NK-92 treated with Interleukin-12 subunit alpha and Interleukin-12 subunit beta, amount 100 ng/mL, for 24 hours (cell line): ENCODE measurements at regions not wholly inside any gene's neighbourhood (a gene's known extent, or its start where the extent isn't known, plus 50 kb on each side); places are given as distances from the start of the nearest gene placed in this dataset.

Experiments
- DNase-seq: peaks from one replicate; lab custom pipeline; 2025; lab: John Stamatoyannopoulos, UW

DNA sequence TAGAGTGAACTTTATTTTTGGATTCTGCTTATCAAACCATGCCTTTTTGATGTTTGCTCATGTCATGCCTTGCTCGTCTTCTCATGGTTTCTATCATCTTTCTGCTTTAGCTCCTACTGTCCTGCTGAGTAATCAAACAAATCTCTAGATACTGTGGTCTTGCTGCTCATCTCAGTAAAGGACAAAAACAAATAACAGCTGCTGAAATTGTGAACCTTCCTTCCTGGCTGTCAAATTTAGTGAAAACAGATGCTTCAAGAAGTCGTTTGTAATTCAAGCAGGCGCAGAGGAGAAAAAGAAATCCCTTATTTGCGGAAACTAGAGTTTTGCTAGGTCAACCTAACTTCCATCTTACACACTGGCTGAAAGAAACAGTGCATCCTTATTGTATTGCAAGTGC is 616.1 kb upstream of the ALCAM start:
- no peak for DNase-seq

DNA sequence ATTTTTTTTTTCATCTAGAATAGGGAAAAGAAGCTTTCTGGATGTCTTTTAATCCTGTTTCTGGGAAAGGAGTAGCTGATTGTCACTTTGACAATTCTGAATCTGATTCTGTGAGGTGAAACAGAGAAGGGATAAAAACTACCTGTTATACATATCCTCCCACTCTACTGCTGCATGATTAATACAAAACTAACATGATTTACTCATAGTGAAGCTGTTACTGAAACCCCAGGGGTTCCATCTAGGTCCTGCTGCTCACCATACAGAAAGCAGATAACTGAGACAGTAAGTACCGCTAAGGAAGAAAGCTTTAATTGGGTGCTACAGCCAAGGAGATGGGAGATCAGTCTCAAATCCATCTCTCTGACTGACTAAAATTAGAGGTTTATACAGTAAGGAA is 610.9 kb upstream of the ALCAM start:
- no peak for DNase-seq

DNA sequence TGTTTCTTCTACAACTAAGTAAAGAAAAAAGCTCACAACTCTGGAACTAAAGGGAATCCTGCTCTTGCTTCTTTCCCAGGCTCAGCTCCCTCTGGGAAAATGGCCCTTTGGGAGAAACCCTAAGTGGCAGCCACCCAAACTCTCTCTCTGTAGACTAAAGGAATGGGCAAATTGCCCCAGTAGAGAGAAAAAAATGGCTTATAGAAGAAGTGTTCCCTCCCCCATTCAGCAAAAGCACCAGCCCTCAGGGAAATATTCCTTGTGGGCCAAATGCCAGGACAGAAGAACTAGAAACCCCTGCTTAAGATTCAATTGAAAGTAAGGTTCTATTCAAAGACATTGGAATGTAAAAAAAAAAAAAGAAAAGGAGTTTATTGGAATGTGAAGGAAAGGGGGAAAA is 603.7 kb upstream of the ALCAM start:
- no peak for DNase-seq

DNA sequence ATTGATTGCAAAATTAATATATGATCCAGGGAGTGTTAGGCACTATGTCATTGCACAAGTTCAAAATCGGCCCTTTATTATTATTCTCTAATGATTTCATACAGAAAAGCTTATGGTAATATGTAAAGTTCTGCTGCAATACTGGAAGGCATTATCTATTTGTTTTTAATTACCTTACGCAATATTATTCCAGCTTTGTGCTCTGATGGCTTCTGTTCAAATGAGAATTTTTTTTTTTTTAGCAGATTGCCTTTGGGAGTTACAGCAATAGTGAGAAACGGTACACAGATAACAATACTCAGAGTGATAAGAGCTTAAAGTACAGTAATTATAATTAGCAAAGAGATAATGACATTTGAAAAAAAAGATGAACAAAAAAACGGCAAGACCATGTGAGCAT is 602.2 kb upstream of the ALCAM start:
- no peak for DNase-seq

DNA sequence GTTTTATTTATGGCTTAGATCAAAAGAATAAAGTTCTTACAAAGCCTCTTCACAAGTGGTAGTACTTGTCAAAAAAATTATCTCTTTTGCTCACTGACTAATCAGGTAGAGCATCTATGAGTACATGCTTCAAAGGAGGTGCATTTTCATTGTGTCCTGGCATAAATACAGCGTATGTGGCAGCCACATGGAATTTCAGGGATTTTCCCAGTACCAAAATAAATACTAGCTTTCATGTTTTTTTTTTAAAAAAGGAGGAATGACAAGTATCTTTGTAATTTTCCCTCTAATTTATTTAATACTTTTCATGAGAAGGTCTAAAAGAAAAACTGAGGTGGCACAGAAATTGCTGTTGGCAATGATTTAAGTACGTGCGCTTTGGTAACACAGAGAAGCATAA is 597.8 kb upstream of the ALCAM start:
- no peak for DNase-seq

DNA sequence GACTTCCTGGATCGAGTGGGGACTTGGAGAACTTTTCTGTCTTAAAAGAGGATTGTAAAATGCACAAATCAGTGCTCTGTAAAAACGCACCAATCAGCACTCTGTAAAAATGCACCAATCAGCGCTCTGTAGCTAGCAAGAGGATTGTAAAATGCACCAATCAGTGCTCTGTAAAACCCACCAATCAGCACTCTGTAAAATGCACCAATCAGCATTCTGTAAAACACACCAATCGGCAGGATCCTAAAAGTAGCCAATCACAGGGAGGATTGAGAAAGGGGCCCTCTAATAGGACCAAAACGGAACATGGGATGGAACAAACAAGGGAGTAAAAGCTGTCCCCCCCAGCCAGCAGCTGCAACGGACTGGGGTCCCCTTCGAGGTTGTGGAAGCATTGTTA is 587.4 kb upstream of the ALCAM start:
- DNase-seq, result no peak

DNA sequence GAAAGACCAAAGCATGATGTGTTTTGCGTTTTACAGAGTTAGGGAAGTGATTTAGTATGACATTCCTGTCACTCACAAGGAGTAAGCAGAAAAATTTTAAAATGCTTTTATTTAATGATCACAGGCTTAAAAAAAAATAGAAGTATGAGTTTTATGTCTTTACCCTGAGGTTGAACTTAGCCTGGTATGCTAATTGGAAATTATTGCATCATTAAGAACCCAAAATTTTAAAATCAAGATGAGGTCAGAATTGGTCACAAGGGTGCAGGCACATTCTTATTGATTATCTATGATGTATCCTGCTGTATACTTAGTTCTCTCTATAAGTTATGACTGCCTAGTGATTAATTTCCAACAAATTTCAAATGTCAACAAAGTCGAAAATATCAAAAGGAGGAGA is 585.6 kb upstream of the ALCAM start:
- no peak for DNase-seq

DNA sequence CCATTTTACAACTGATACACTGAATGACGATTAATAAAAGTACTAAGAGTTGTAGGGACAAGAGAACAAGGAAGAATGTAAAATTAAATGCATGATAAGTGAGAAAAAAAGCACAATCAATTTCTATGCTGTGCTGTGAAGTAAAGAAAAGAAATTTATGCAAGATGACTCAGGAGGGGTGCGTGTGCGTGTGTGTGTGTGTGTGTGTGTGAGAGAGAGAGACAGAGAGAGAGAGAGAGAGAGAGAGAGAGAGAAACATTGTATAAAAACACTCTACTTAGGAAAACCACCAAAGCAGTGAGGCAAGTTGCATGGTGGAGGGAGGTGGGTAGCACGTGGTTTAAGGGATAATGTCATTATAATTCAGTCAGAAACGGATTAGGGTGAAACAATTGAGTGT is 580.8 kb upstream of the ALCAM start:
- DNase-seq, result no peak

DNA sequence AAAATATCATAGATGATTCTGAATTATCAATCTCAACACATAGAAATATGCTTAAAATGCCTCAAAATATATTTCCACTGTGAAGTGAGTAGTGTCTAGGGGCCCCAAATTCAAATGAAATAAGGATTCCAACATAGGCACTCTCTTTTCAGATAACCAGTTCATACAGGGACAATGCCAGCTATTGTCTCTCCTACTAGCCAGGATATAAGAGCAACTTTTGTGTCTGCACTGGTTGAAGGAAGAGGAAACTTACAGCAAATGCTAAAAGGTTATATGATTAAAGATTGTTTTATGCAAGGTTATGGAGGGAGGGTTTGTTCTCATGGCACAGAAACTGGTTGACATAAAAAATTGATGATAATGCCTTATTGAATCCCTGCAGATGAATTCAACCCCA is 579.4 kb upstream of the ALCAM start:
- no peak for DNase-seq

DNA sequence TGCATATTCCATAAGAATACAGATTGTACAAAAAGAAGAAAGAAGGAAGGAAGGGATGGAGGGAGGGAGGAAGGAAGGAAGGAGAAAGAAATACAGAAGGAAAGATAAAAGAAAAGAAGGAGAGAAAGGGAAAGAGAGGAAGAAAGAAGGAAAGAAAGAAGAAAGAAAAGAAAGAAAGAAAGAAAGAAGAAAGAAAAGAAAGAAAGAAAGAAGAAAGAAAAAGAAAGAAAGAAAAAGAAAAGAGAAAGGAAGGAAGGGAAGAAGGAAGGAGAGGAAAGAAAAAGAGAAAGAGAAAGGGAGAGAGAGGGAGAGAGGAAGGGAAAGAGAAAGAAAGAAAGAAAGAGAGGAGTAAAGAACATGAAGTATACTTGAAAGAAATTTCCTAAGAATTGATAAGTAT is 577.9 kb upstream of the ALCAM start:
- no peak for DNase-seq

DNA sequence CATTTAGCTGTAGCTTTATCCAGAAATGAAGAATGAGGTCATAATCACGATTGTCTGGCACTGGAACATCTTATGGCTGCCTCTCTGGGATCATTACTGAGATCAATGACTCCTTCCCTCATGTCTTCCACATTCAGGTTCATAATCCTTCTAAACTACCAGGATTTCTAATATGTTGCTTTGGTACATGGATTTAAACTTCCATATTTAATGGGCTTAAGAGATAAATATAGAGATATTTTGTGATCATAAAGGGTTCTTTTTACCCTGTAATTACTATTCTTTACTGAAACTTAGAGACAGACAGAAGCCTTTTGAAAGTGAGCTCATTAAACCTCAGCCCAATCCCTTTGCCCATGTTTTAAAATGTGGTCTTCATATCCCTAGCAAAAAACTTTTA is 575.4 kb upstream of the ALCAM start:
- no peak for DNase-seq

DNA sequence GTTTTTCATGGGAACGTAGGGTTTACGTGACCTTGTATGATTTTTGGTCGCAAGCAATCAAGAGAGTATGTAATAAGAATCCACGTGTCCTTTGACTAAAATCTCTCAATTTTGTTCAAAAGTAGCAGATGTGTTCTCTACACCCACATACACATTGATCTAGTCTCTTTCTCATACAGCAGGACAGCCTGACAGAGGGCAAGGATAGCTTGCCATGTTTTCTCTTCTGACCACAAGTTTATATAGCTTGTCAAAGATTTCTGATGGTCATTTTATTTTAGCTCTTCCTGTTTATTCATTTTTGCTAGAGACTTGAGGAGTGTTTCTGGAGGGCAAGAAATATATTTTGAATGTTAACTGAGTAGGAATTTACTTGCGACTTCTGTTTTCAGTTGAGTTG is 570.2 kb upstream of the ALCAM start:
- no peak for DNase-seq

DNA sequence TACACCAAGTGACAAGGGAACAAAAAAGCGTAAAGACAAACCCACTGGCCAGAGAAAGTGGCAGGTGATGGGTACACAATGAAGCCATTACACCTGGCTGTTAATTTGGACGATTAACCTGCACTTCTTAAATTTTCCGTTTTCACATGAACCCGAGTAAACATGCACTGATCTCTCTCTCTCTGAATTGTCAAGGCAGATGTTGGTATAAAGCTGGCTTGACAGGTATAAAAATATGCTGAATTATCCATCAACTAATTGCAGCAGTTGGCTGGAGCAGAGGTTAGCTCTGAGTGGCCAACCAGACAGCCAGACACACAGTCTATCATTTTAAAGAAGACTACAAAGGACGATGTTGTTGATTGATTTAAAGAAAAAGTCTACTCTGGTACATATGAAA is 561.7 kb upstream of the ALCAM start:
- no peak for DNase-seq

DNA sequence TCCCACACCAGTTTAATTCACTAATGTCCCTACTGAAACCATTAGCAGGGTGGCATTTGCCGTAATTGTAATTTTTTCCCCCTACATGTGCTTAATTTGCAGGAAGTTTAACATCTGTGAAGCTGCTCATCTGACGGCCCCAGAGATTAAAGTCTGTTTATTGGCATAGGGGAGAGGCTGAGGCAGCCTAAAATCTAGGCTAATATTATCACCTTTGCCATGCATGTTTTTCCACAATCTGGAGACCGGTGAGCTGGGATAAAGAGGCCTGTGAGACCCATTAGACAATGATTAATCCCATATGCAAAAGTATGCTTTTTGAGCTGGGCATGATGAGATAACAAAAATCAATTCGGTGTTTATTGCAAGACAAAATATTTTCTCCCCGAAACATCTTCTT is 561.2 kb upstream of the ALCAM start:
- DNase-seq, result no peak

DNA sequence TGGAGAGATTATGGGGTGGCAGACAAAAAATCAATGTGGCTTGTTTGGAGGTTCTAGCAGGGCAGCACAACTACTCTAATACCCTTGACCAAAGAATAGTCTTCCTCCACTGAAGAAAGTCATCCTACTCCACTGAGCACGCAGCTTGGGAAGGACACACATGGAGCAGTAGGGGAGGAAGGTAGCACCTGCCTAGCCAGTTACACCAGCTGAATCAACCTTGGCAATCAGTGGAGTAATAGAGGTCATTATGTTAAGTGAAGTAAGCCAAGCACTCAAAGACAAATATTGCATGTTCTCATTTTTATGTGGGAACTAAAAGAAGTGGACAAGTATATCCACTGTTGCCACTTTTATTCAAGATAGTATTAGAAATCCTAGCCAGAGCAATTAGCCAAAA is 555.8 kb upstream of the ALCAM start:
- DNase-seq, result no peak

DNA sequence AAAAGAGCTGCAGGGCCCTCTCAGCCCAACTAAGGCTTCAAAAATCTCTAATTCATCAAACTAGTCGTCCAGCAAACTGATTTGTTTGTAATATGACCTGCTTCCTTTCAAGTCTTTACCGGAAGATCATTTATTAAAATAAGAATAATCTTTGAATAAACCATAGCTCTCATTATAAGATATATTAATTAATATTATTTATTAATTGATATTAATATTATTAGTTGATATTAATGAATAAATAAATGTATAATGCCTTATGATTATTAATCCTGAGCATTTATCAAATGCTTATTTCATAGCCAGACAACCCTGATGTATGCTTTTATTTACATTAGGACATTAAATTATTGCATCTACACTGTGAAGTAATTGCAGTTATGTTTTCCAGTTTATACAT is 550.7 kb upstream of the ALCAM start:
- no peak for DNase-seq

DNA sequence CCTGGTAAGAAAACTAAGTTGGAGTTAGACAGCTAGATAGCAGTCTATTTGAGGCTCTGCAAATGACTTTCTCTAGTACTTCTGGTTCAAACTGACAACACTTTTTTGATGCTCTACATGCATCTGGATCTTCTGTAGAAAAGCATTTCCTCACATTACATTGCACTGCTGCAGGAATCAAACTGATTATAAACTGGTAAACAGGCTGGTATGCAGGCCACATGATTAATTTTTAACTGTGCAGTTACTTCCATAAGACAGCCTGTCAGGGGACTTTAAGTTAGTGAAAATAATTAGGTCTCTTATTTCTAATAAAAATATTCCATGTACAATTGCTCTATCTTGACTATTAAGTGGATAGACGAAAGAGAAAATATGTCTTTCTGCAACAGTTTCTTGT is 550.0 kb upstream of the ALCAM start:
- DNase-seq, result no peak

DNA sequence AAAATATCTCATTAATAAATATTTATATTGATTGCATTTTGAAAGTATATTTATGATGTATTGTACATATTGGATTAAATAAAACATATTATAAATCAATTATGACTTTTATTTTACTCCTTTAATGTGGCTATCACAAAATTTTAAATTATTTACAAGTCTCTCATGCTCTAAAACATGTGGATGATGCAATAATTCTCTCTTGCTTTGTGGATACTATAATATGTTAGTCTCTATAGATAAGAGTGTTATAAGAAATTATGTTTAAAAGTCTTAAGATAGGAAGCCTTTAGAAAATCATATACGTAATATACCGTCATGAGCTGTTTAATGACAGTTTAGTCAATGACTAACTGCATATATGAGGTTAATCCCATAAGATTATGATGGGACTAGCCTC is 547.4 kb upstream of the ALCAM start:
- DNase-seq, result no peak

DNA sequence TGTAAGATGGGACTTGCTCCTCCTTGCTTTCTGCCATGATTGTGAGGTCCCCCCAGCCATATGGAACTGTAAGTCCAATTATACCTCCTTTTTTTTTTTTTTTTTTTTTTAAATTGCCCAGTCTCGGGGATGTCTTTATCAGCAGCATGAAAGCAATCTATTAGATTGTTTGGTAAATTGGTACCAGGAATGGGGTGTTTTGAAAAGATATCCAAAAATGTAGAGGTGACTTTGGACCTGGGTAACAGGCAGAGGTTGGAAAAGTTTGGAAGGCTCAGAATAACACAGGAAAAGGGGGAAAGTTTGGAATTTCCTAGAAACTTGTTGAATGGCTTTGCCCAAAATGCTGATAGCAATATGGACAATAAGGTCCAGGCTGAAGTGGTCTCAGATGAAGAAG is 545.8 kb upstream of the ALCAM start:
- no peak for DNase-seq

DNA sequence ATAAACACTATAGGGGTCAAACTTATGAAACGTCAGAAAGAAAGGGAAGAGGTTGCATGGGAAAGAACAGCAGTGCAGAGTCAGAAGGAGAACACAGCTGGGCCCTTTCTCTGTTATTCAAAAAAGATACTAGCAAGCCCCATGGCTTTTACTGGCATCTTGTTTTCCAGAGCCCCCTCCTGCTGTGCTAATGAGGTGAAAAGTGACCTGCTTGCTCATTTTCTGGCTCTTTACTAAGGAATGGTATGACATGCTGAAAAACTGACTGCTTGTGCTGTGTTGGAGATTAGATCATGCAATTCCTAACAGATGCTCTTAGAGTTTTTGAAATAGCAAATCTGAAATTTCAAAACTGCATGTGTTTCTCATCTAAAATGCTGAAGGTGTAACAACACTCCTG is 541.6 kb upstream of the ALCAM start:
- no peak for DNase-seq

DNA sequence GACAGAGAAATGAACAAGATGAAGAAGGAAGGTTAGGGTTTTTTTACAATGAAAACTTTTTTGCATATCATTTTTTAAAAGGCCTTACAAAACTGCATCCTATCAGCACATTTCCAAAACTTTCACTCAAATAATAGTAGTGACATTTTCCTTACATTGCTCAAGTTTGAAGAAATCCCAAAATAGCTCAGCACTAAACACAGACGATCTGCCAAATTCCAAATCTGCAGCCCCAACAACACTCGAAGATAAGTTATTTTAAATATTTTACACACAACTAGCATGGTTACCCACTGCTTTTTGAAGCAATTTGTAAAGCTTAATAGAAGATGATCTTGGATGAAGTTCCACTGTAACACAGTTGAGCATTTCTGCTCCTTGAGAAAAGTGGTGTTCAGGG is 535.6 kb upstream of the ALCAM start:
- no peak for DNase-seq

DNA sequence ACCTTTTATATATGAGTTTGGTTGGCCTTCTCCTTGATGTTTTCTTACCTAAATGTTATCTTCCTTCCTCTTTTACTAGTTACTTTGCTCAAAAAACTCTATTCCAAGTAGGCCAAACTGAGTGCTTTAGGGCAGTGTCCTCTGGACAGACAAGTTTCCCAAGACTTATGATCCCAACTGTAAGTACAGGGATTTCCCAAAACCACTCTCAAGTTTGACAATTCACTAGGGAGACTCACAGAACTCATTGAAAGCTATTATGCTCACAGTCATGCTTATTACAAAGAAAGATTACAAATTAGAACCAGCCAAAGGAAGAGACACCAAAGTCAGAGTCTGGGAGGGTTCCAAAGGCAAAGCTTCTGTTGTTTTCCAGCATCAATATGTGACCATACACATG is 534.2 kb upstream of the ALCAM start:
- DNase-seq, result no peak

DNA sequence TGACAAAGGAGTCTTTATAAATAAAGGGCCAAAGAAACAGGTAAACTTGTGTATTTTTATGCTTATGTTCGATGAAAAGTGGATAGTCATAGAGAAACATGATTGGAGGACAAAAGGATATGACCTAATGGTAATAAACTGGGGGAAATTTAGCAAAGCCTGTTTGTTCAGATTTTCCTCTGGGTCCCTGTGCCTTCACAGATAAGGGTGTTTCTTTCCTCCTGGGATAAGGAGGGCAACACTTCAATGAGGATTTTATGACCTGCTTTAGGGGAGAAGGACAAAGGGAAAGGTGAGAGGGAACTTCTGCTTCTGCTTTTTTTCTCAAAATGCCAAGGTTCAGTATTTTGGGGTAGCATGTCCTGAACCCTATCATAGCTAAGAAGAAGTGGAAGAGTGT is 531.3 kb upstream of the ALCAM start:
- no peak for DNase-seq

DNA sequence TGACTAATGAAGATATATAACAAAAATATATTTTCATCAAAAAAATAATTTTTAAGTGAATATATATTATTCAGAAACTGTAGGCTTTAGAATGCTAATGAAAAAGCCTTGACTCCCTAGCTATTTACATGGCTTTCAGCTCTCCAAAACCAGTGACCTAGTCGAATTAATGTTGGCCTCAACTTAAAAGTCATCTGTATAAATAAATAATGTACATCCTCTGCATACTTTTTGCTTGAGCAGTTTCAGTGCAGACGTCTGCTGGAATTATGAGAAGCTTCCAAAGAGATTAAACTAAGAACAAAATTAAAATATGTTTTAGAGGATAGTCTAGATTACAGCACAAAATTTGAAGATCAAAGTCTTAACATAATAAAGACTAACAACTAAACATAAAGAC is 520.4 kb upstream of the ALCAM start:
- DNase-seq, result no peak

DNA sequence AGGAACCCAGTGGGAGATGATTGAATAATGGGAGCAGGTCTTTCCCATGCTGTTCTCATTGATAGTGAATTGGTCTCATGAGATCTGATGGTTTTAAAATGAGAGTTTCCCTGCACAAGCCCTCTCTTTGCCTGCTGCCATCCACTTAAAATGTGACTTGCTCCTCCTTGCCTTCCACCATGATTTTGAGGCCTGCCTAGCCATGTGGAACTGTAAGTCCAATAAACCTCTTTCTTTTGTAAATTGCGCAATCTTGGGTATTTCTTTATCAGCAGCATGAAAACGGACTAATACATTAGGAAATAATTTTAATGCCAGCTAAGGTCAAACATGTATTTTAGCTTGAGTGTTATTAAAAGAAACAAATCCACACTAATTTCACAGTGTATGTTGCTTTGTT is 517.6 kb upstream of the ALCAM start:
- DNase-seq, result no peak

DNA sequence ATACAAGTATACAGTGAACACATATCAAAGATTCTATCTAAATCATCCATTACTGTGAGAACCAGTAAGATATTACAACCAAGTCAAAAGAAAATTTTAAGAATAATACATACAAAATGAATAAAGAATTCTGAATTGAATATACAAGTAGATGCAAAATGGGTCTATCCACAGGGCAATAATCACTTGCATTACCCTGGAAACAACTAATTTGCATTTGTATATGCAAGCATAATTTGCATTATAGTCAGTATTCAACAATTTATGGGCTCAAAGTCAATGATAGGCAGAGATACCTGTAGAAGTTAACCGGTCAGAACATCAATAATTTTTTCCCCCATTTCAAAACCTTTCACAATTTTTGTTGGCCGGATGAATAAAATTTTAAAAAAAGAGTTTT is 512.2 kb upstream of the ALCAM start:
- DNase-seq, result no peak
